Stomach (tissue), 8 donors: ENCODE measurements at regions not wholly inside any gene's neighbourhood (a gene's known extent, or its start where the extent isn't known, plus 50 kb on each side); places are given as distances from the start of the nearest gene placed in this dataset.

ENCODE experiments used
- DNase-seq, 2 donors: peaks; one replicate each; pipeline versions ENCODE4 v3.0.0 to v3.0.0-alpha.2; 2013 to 2019
- H3K27ac ChIP-seq, 5 donors: fragments of 200-600 bp in 4 of 5; sonication (generic) in 4 of 5; one replicate each; pipeline ENCODE4 v1.5.1; 2013 to 2019; ENCODE audit warnings: mild to moderate bottlenecking in 1 of 5, moderate library complexity in 1 of 5
- H3K27me3 ChIP-seq, 3 donors: fragments of 200-600 bp; sonication (generic); one replicate each; pipeline ENCODE4 v1.5.1; 2017 to 2019; ENCODE audit warnings: mixed run types in 1 of 3
- H3K36me3 ChIP-seq, 4 donors: fragments of 200-600 bp; sonication (generic); 1 replicate in 3 of 4; 2 replicates in 1 of 4; pipeline ENCODE4 v1.5.1; 2016 to 2019
- H3K4me1 ChIP-seq, 4 donors: fragments of 200-600 bp; sonication (generic); one replicate each; pipeline ENCODE4 v1.5.1; 2016 to 2019
- H3K4me3 ChIP-seq, 4 donors: fragments of 200-600 bp; sonication (generic) in 3 of 4; one replicate each; pipeline ENCODE4 v1.5.1; 2016 to 2019; ENCODE audit warnings: mild to moderate bottlenecking in 1 of 4
- H3K9me3 ChIP-seq, 4 donors: fragments of 200-600 bp; sonication (generic); one replicate each; pipeline ENCODE4 v1.5.1; 2016 to 2019
- CTCF ChIP-seq, 7 experiments: fragments of 450-650 bp in 4 of 7; fragments of 200-600 bp in 3 of 7; sonication (generic) in 3 of 7; IDR thresholded peaks; one replicate each; pipeline ENCODE4 v1.5.1; 2016 to 2019; ENCODE audit warnings: antibody characterized with exemption in 7 of 7, control low read depth in 2 of 7, mild to moderate bottlenecking in 1 of 7
- EP300 ChIP-seq: sonication (generic); formaldehyde crosslinking; IDR thresholded peaks from one replicate; pipeline ENCODE4 v1.6.1; 2017; ENCODE audit warnings: antibody characterized with exemption
- POLR2A ChIP-seq, 4 donors: fragments of 450-650 bp; IDR thresholded peaks; one replicate each; pipeline ENCODE4 v1.6.1; 2016; ENCODE audit warnings: antibody characterized with exemption in 4 of 4, control low read depth in 2 of 4, mild to moderate bottlenecking in 1 of 4, moderate library complexity in 1 of 4
- POLR2AphosphoS5 ChIP-seq, 3 donors: sonication (generic); formaldehyde crosslinking; IDR thresholded peaks; one replicate each; pipeline ENCODE4 v1.6.1; 2016; ENCODE audit warnings: antibody characterized with exemption in 3 of 3
- WGBS, 5 donors: extraction: QIAGEN DNeasy Blood & Tissue Kit in 3 of 5; methylation state at CpG; one replicate each; pipeline versions ENCODE4 v1.1.5 to v1.1.7; 2013 to 2018; 5-methylcytosine and 5-hydroxymethylcytosine counted together
- intact Hi-C: fragments of 100-400 bp; cut with DNase I; formaldehyde crosslinking; loops from one replicate; pipeline ENCODE4 v1.15.1; 2023; ENCODE audit warnings: low total_unique reads
- donor health status: healthy with polysubstance abuse.
- donor health status: Bipolar disorder and iron deficiency.
- donor health status: healthy.

- no peaks in the 10 kb centered on the region for H3K36me3 ChIP-seq
- no peak for DNase-seq
- H3K27me3 ChIP-seq = no peaks in the 10 kb centered on the region
- H3K27ac ChIP-seq = no peak overlapping the region
- TF ChIP-seq CTCF (IDR thresholded peaks at IDR 0.05) = no peak
- no peak for TF ChIP-seq POLR2AphosphoS5 (IDR thresholded peaks at IDR 0.05)
- TF ChIP-seq POLR2A (IDR thresholded peaks at IDR 0.05) = no peak
- TF ChIP-seq EP300 = no peak
- no peaks in the 10 kb centered on the region for H3K9me3 ChIP-seq
- H3K4me1 ChIP-seq = no peaks in the 10 kb centered on the region
- 26 to 42% (median 35%) methylated on average over 3 of the region's 3 CpGs for WGBS, 5 donors
- no peak overlapping the region for H3K4me3 ChIP-seq
- intact Hi-C loops = no loop called here
Observed at GRCh38 chr1:103948526-103948925, 198.8 kb downstream of the AMY1C start.

GRCh38 chr1:103949779-103950178, 200.1 kb downstream of the AMY1C start:
- Histone ChIP-seq H3K4me3 (no peak overlapping the region), H3K27ac (no peak overlapping the region), H3K27me3 (no peaks in the 10 kb centered on the region), H3K9me3 (no peaks in the 10 kb centered on the region), H3K36me3 (no peaks in the 10 kb centered on the region), H3K4me1 (no peaks in the 10 kb centered on the region)
- DNase-seq = no peak
- intact Hi-C loops = no loop called here
- TF ChIP-seq POLR2AphosphoS5 (IDR thresholded peaks at IDR 0.05) (no peak), POLR2A (IDR thresholded peaks at IDR 0.05) (no peak), CTCF (IDR thresholded peaks at IDR 0.05) (no peak), EP300 (no peak)

- H3K36me3 ChIP-seq = no peaks in the 10 kb centered on the region
- H3K27me3 ChIP-seq = no peaks in the 10 kb centered on the region
- intact Hi-C loops = no loop called here
- DNase-seq = no peak
- TF ChIP-seq EP300 = no peak
- WGBS, 5 donors = 54 to 77% (median 64%) methylated on average over 4 of the region's 4 CpGs
- H3K4me1 ChIP-seq = no peaks in the 10 kb centered on the region
- H3K4me3 ChIP-seq = no peak overlapping the region
- H3K9me3 ChIP-seq = peaks cover 0 to under 1% (median 0%) of the 10 kb centered on the region in 4 donors
- no peak overlapping the region for H3K27ac ChIP-seq
Observed at GRCh38 chr1:103953386-103953785, 203.7 kb downstream of the AMY1C start.

GRCh38 chr1:103958699-103959098, 209.0 kb downstream of the AMY1C start:
- Histone ChIP-seq H3K27ac (no peak overlapping the region), H3K4me1 (no peaks in the 10 kb centered on the region), H3K9me3 (peaks cover 5 to 24% (median 20%) of the 10 kb centered on the region in 4 donors), H3K36me3 (no peaks in the 10 kb centered on the region), H3K4me3 (no peak overlapping the region), H3K27me3 (no peaks in the 10 kb centered on the region)
- intact Hi-C loops = no loop called here
- no peak for DNase-seq
- TF ChIP-seq CTCF (IDR thresholded peaks at IDR 0.05) = no peak
- no peak for TF ChIP-seq POLR2A (IDR thresholded peaks at IDR 0.05)
- TF ChIP-seq EP300 = no peak
- TF ChIP-seq POLR2AphosphoS5 (IDR thresholded peaks at IDR 0.05) = no peak
- 45 to 85% (median 83%) methylated on average over 1 of the region's 1 CpG for WGBS, 5 donors

GRCh38 chr1:103959565-103959964, 209.9 kb downstream of the AMY1C start:
- Histone ChIP-seq H3K4me1 (no peaks in the 10 kb centered on the region), H3K4me3 (no peak overlapping the region), H3K36me3 (no peaks in the 10 kb centered on the region), H3K27ac (no peak overlapping the region), H3K9me3 (peaks cover 5 to 24% (median 20%) of the 10 kb centered on the region in 4 donors), H3K27me3 (no peaks in the 10 kb centered on the region)
- DNase-seq = no peak
- WGBS, 5 donors = 58 to 78% (median 73%) methylated on average over 4 of the region's 4 CpGs
- intact Hi-C loops = no loop called here
- no peak for TF ChIP-seq CTCF (IDR thresholded peaks at IDR 0.05)
- no peak for TF ChIP-seq EP300
- TF ChIP-seq POLR2A (IDR thresholded peaks at IDR 0.05) = no peak
- TF ChIP-seq POLR2AphosphoS5 (IDR thresholded peaks at IDR 0.05) = no peak
